NCI-H1105 treated with DMSO at 0.1 percent for 48 hours (cell line): ENCODE measurements at regions not wholly inside any gene's neighbourhood (a gene's known extent, or its start where the extent isn't known, plus 50 kb on each side); places are given as distances from the start of the nearest gene placed in this dataset.
"Not testable (repeated sequence)": the region's sequence is repeated elsewhere in the genome, so short reads cannot be mapped to it uniquely, and the experiment has no call there.

Source experiments
- DNase-seq: peaks from one replicate; lab custom pipeline; 2025; lab: John Stamatoyannopoulos, UW

GRCh38 chr15:99485153-99485961 is 80.4 kb upstream of the MEF2A start:
- no peak for DNase-seq

GRCh38 chr15:99485992-99486370 is 79.8 kb upstream of the MEF2A start:
- DNase-seq = no peak

GRCh38 chr15:99486371-99487336 is 79.1 kb upstream of the MEF2A start:
- DNase-seq = peak; percentile 77

GRCh38 chr15:99487337-99487730 is 78.5 kb upstream of the MEF2A start:
- no peak for DNase-seq

GRCh38 chr15:99492275-99492674 is 73.5 kb upstream of the MEF2A start:
- DNase-seq = no peak

- no peak for DNase-seq
Observed at GRCh38 chr15:99492716-99493115, 73.1 kb upstream of the MEF2A start.

- DNase-seq = no peak
Observed at GRCh38 chr15:99493461-99493860, 72.3 kb upstream of the MEF2A start.

GRCh38 chr15:99494536-99495233 is 71.1 kb upstream of the MEF2A start:
- DNase-seq = not testable (repeated sequence)

- DNase-seq = no peak
Observed at GRCh38 chr15:99495430-99496301, 70.1 kb upstream of the MEF2A start.

- DNase-seq = no peak
Observed at GRCh38 chr15:99496302-99496629, 69.5 kb upstream of the MEF2A start.

- no peak for DNase-seq
Observed at GRCh38 chr15:99502182-99502581, 63.6 kb upstream of the MEF2A start.

- DNase-seq = no peak
Observed at GRCh38 chr15:99502661-99503060, 63.1 kb upstream of the MEF2A start.

- no peak for DNase-seq
Observed at GRCh38 chr15:99503411-99503810, 62.4 kb upstream of the MEF2A start.

- DNase-seq = no peak
Observed at GRCh38 chr15:99504071-99504822, 61.5 kb upstream of the MEF2A start.

GRCh38 chr15:99504823-99505551 is 60.8 kb upstream of the MEF2A start:
- no peak for DNase-seq

GRCh38 chr15:99506399-99506798 is 59.4 kb upstream of the MEF2A start:
- DNase-seq = no peak

- DNase-seq = peak; percentile 38
Observed at GRCh38 chr15:99507016-99507503, 58.7 kb upstream of the MEF2A start.

- DNase-seq = peak; percentile 98
Observed at GRCh38 chr15:99507504-99508310, 58.1 kb upstream of the MEF2A start.

- DNase-seq = no peak
Observed at GRCh38 chr15:99508311-99508645, 57.5 kb upstream of the MEF2A start.
